ENCODE measurements at regions not wholly inside any gene's neighbourhood (a gene's known extent, or its start where the extent isn't known, plus 50 kb on each side); places are given as distances from the start of the nearest gene placed in this dataset.

GRCh38 chr1:115141145-115141454, 51.8 kb upstream of the TSPAN2 start:
- no peak for DNase-seq (ENCODE audit: low read depth)
- in situ Hi-C loops (cut with HindIII; ENCODE audit: low sequenced_read_pairs), result no loop called here
- H3K4me3 ChIP-seq (ENCODE audit: low read depth, low read length), result no peak overlapping the region
- TF ChIP-seq, protein P1, sequence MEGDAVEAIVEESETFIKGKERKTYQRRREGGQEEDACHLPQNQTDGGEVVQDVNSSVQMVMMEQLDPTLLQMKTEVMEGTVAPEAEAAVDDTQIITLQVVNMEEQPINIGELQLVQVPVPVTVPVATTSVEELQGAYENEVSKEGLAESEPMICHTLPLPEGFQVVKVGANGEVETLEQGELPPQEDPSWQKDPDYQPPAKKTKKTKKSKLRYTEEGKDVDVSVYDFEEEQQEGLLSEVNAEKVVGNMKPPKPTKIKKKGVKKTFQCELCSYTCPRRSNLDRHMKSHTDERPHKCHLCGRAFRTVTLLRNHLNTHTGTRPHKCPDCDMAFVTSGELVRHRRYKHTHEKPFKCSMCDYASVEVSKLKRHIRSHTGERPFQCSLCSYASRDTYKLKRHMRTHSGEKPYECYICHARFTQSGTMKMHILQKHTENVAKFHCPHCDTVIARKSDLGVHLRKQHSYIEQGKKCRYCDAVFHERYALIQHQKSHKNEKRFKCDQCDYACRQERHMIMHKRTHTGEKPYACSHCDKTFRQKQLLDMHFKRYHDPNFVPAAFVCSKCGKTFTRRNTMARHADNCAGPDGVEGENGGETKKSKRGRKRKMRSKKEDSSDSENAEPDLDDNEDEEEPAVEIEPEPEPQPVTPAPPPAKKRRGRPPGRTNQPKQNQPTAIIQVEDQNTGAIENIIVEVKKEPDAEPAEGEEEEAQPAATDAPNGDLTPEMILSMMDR (IDR thresholded peaks at IDR 0.05; ENCODE audit: low read depth, low read length, missing control alignments), result no peak

GRCh38 chr1:115140442-115141144, 51.3 kb upstream of the TSPAN2 start:
- no peak overlapping the region for H3K4me3 ChIP-seq (ENCODE audit: low read depth, low read length)
- no peak for DNase-seq (ENCODE audit: low read depth)
- in situ Hi-C loops (cut with HindIII; ENCODE audit: low sequenced_read_pairs), result no loop called here
- TF ChIP-seq, protein P1 (IDR thresholded peaks at IDR 0.05; ENCODE audit: low read depth, low read length, missing control alignments), result no peak

DNA sequence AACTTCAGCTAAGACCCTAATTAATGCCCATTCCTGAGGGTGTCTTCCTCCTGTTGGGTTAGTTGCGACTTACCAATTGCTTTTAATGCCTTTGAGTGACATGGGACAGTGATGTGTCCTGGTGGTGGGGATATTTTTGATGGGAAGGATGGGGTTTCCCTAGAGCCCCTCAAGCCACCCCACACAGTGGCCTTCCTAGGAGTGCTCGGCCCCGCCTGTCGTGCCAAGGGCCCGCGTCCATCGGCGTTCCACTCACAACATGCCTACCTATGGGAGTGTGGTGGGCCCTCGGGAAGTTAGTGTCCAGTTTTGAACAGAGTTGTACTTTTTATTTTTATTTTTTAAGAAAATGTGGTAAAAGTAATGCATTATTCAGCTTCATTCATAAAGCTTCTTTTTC, 50.1 kb upstream of the TSPAN2 start:
- no peak overlapping the region for H3K4me3 ChIP-seq (ENCODE audit: low read depth, low read length)
- TF ChIP-seq, protein P1 (IDR thresholded peaks at IDR 0.05; ENCODE audit: low read depth, low read length, missing control alignments), result no peak
- no peak for DNase-seq (ENCODE audit: low read depth)
- in situ Hi-C loops (cut with HindIII; ENCODE audit: low sequenced_read_pairs), result loop anchor here (5.0 kb wide), 1 partner anchor 328 kb away; no protein-coding TSS in a partner anchor
